NCI-H69 (cell line): ENCODE measurements at regions not wholly inside any gene's neighbourhood (a gene's known extent, or its start where the extent isn't known, plus 50 kb on each side); places are given as distances from the start of the nearest gene placed in this dataset.

Source experiments
- DNase-seq: peaks from one replicate; lab custom pipeline; 2025; lab: John Stamatoyannopoulos, UW

- no peak for DNase-seq
Measured at GRCh38 chr22:48098243-48098920, 1335.9 kb downstream of the TBC1D22A start.

GRCh38 chr22:48097723-48098122, 1335.3 kb downstream of the TBC1D22A start:
- DNase-seq: no peak

- no peak for DNase-seq
Measured at GRCh38 chr22:48096851-48097665, 1334.6 kb downstream of the TBC1D22A start.

- DNase-seq: no peak
Measured at GRCh38 chr22:48096411-48096810, 1334.0 kb downstream of the TBC1D22A start.

GRCh38 chr22:48093981-48094380, 1331.5 kb downstream of the TBC1D22A start:
- no peak for DNase-seq

- no peak for DNase-seq
Measured at GRCh38 chr22:48092866-48093265, 1330.4 kb downstream of the TBC1D22A start.

- no peak for DNase-seq
Measured at GRCh38 chr22:48091656-48092223, 1329.3 kb downstream of the TBC1D22A start.

- DNase-seq: no peak
Measured at GRCh38 chr22:48091060-48091650, 1328.7 kb downstream of the TBC1D22A start.

- no peak for DNase-seq
Measured at GRCh38 chr22:48090332-48090672, 1327.9 kb downstream of the TBC1D22A start.

- DNase-seq: no peak
Measured at GRCh38 chr22:48089601-48090331, 1327.3 kb downstream of the TBC1D22A start.

GRCh38 chr22:48088926-48089536, 1326.6 kb downstream of the TBC1D22A start:
- no peak for DNase-seq

GRCh38 chr22:48088251-48088650, 1325.8 kb downstream of the TBC1D22A start:
- no peak for DNase-seq

- DNase-seq: no peak
Measured at GRCh38 chr22:48085901-48086645, 1323.6 kb downstream of the TBC1D22A start.

- DNase-seq: no peak
Measured at GRCh38 chr22:48084729-48085050, 1322.2 kb downstream of the TBC1D22A start.

- no peak for DNase-seq
Measured at GRCh38 chr22:48084041-48084728, 1321.7 kb downstream of the TBC1D22A start.

GRCh38 chr22:48083502-48083901, 1321.1 kb downstream of the TBC1D22A start:
- DNase-seq: no peak

GRCh38 chr22:48082284-48082683, 1319.8 kb downstream of the TBC1D22A start:
- no peak for DNase-seq

GRCh38 chr22:48081281-48081680, 1318.8 kb downstream of the TBC1D22A start:
- no peak for DNase-seq

- DNase-seq: no peak
Measured at GRCh38 chr22:48080316-48081165, 1318.1 kb downstream of the TBC1D22A start.
